T-helper 1 cell (primary cell): ENCODE measurements at regions not wholly inside any gene's neighbourhood (a gene's known extent, or its start where the extent isn't known, plus 50 kb on each side); places are given as distances from the start of the nearest gene placed in this dataset.
"Not testable (repeated sequence)": the region's sequence is repeated elsewhere in the genome, so short reads cannot be mapped to it uniquely, and the experiment has no call there.

Experiments
- DNase-seq, 5 donors: peaks; one replicate each; pipeline ENCODE4 v3.0.0-alpha.2; 2012 to 2020

- no peak for DNase-seq
These were observed 127.2 kb upstream of the TSC22D1 start for GRCh38 chr13:44703371-44703770.

GRCh38 chr13:44698066-44698465 lies 121.9 kb upstream of the TSC22D1 start:
- DNase-seq: no peak

DNA sequence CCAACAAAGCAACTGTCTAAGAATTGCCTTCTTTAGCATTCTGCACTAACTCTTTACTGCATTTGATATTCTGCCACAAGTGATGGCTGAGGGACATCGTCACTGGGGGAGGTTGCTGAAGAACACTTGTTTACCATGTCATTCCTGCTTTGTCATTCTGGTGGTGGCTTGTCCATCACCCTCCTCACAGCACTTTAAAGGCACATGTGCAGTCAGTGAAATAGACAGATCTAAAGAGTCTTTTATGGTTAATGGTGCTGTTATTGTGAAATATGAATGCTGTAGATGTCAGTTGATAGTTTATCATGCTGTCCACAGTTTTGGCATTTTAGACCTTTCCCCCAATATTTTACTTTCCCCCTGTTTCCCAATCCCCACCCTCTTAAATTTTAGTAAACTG lies 120.9 kb upstream of the TSC22D1 start:
- no peak for DNase-seq

GRCh38 chr13:44695520-44695919 lies 119.4 kb upstream of the TSC22D1 start:
- no peak for DNase-seq

GRCh38 chr13:44694842-44695241 lies 118.7 kb upstream of the TSC22D1 start:
- no peak for DNase-seq

GRCh38 chr13:44694291-44694690 lies 118.2 kb upstream of the TSC22D1 start:
- DNase-seq: no peak

DNA sequence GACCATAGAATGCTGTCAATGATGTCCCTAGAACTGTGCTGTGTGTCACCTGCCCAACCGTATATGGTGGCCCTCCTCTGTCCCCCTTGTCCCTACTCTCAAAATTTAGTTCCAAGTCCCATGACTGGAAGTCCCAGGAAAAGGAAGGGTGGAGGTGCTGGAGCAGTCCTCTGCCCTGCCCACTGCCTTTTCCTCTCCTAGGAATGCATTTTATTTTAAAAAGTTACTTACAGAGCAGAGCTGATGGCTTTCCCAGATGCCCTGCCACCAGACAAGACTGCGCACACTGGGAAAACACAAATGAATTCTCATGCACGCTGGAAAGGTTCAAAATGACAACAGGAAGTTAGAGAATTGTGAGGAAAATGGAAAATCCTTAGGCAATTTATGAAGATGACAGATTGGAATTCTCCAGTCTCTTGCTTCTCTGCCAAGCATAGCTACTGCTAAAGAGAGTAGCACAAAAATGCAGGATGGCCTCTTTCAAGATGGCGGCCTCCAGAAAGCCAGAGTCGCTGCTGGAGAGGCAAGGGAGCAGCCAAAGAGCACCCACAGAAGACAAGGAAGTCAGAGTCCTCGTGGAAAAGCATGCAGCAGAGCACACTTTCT lies 117.1 kb upstream of the TSC22D1 start:
- DNase-seq: no peak

- DNase-seq: no peak
These were observed 116.1 kb upstream of the TSC22D1 start for GRCh38 chr13:44692173-44692713.

- no peak for DNase-seq
These were observed 114.2 kb upstream of the TSC22D1 start for GRCh38 chr13:44690376-44690775.

DNA sequence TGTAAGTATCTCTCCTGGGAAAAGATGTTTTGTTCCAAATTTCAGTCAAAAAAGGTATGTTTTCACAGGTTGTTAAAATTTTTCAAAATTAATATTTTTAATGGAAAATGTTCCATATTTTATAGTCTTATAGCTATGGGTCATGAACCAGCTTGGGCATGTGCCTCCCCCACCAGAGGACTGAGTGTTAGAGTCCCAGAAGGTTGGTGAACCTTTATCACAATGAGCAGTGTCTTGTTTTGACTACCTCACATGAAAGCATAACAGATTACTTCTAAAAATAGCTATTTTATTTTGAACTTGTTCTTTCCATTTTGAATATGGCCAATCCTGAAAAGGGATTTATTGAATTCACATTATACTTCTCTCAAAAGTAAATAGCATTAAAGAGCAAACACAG lies 112.5 kb upstream of the TSC22D1 start:
- DNase-seq: no peak

- DNase-seq: no peak
These were observed 110.4 kb upstream of the TSC22D1 start for GRCh38 chr13:44686531-44686934.

- peak in 1 of 5 donors; percentile 56 for DNase-seq
These were observed 109.5 kb upstream of the TSC22D1 start for GRCh38 chr13:44685641-44686040.

DNA sequence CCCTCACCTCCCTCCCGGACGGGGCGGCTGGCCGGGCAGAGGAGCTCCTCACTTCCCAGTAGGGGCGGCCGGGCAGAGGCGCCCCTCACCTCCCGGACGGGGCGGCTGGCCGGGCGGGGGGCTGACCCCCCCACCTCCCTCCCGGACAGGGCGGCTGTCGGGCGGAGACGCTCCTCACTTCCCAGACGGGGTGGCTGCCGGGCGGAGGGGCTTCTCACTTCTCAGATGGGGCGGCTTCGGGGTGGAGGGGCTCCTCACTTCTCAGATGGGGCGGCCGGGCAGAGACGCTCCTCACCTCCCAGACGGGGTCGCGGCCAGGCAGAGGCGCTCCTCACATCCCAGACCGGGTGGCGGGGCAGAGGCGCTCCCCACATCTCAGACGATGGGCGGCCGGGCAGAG lies 106.3 kb upstream of the TSC22D1 start:
- DNase-seq: peak in 1 of 5 donors; percentile 1

- DNase-seq: no peak
These were observed 104.7 kb upstream of the TSC22D1 start for GRCh38 chr13:44680746-44681355.

DNA sequence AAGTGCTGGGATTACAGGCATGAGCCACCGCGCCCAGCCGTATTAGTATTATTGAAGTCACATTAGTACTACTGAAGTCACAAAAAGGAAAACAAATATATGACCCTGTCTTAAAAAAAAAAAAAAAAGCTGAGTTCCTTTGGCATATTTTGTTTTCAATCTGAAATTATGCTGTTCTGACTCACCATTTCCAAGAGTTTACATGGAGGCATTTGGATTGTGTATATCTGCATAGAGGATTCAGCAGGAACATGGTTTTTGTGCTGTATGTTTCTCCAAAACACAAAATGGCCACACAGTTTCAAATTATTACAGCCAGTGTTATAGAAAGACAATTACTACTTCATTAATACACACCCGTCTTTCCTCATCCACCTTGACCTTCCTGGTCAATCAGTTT lies 103.5 kb upstream of the TSC22D1 start:
- DNase-seq: no peak

GRCh38 chr13:44678197-44678596 lies 102.1 kb upstream of the TSC22D1 start:
- DNase-seq: no peak

DNA sequence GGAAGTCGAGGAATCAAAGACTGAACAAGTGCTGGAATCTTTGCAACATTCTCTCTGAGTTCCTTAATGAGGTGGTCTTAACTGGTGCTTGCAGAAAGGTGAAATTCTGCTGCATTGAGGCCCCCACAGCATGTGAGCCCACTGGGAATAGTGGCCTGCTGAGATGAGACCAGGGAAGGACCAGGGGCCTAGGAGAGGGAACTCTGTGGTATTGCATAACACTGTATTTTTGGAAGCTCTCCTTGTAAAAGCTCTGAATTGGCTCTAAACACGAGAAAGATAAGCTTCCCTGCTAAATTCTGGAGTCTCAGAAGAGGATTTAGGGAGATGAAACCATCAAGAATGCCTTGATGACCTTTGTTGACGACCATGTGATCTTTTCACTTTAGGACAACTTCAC lies 100.4 kb upstream of the TSC22D1 start:
- DNase-seq: no peak

GRCh38 chr13:44669534-44669933 lies 93.4 kb upstream of the TSC22D1 start:
- no peak for DNase-seq

DNA sequence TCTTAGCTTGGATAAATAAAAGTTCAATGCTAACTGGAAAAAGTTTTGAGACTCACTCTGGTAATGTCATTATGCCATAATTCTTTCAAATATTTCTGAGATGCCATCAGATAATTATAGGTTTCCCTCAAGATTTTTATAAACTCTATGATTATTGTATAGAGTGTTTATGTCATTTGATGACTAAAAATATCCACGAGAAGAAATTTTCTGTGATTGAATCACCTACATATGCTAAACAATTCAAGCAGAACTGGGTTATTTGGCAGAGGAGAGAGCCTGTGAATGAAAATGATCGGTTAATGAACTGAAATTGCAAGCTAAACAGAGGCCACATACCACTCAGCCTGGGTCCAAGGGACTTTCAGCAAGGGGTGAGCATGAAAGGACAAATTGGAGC lies 92.6 kb upstream of the TSC22D1 start:
- no peak for DNase-seq

DNA sequence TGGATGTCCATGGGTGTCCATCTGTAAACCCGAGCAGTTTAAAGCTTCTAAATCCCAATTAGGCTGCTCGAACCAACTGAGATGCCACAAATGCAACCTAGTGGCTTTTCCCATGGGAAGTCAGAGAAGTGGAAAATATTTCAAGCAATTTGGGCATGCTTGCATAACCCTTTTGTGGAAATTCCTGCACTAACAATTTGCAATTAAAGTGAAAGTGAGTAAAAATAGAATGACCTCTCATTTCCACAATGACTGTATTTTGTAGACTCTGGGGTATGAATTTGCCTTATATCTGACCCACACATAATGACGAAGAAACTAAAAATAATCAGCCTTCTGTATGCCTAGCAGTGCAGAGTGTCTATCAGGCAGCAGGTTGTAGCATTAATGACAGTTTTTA lies 91.8 kb upstream of the TSC22D1 start:
- DNase-seq: no peak

DNA sequence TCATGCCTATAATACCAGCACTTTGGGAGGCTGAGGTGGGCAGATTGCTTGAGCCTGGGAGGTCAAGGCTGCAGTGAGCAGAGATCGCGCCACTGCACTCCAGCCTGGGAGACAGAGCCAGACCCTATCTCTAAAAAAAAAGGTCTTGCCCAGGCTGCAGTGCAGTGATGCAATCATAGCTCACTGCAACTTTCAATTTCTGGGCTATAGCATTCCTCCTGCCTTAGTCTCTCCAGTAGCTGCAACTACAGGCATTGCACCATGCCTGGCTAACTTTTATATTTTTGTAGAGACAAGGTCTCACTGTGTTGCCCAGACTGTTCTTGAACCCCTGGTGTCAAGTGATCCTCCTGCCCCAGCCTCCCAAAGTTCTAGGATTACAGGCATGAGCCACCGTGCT lies 90.4 kb upstream of the TSC22D1 start:
- DNase-seq: not testable (repeated sequence)

- no peak for DNase-seq
These were observed 88.2 kb upstream of the TSC22D1 start for GRCh38 chr13:44664308-44664707.

DNA sequence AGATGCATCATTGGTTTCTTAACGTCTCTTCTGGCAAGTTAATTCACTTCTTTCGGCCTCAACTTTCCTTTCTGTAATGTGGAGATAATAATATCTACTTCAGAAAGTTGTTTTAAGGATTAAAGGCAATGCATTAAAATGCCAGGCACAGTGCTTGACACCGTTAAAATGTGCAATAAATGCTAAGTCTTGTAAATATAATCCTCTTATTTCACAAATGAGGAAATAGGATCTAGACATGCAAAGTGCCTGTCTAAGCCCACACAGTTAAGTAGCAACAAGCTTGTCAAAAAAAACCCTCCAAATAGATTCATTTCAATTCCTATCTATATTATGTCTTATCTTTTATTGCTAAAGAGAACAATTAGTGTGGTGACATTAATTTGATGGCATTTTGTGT lies 86.4 kb upstream of the TSC22D1 start:
- no peak for DNase-seq

DNA sequence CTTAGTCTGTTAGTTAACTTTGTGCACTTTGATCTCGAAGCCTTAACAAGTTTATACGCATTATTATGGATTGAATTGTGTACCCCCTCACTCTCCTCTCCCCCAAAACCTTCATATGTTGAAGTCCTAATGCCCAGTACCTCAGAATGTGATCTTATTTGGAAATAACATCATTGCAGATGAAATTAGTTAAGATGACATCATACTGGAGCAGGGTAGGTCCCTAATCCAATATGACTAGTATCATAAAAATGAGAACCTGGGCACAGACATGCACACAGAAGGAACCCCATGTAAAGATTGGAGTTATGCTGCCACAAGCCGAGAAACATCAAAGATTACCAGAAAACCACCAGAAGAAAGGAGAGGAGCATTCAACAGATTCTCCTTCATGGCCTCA lies 85.8 kb upstream of the TSC22D1 start:
- DNase-seq: no peak

DNA sequence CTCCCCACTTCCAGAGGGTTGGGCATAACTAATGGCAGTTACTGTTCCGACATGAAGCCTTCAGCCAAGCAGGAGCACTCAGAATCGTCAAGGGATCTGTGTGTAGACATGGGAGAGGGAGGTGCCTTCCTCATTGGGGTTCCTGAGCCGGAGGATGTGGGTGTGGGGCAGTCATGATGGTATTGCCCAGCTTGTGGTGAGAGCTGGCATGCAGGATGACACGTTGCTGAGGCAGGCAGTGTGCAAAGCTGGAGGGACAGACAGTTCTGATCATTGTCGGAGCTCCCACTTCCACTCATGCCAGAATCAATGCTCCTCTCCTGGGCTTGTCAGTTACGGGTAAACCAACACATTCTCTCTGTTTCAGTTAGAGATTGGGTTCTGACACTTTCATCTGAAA lies 83.9 kb upstream of the TSC22D1 start:
- no peak for DNase-seq
